H1 (cell line): ENCODE measurements at regions not wholly inside any gene's neighbourhood (a gene's known extent, or its start where the extent isn't known, plus 50 kb on each side); places are given as distances from the start of the nearest gene placed in this dataset.

Experiments
- CTCF ChIA-PET: fragments of 300-600 bp; sonication (Branson Sonifier 250); formaldehyde crosslinking; loops from one replicate; lab custom pipeline; 2021; ENCODE audit not compliant: partially characterized antibody; lab: Charles Lee
- POLR2A ChIA-PET: fragments of 300-600 bp; sonication (Branson Sonifier 250); formaldehyde crosslinking; loops from one replicate; lab custom pipeline; 2021; ENCODE audit warnings: inconsistent platforms; ENCODE audit not compliant: partially characterized antibody; lab: Charles Lee
- DNase-seq, 2 experiments: peaks; one replicate each; pipeline versions ENCODE4 v3.0.0 to v3.0.0-alpha.2; 2010 to 2022; ENCODE audit warnings: low spot score in 2 of 2, low read depth in 1 of 2, mixed read lengths in 1 of 2
- FAIRE-seq: peaks from 2 replicates; lab custom pipeline; 2011; peaks lifted over from hg19 to GRCh38; lab: Jason Lieb, UNC
- H2AFZ ChIP-seq: 2 replicates; pipeline ENCODE4 v1.8.1; 2012; ENCODE audit warnings: low read length, inconsistent platforms
- H2AK5ac ChIP-seq: 2 replicates; pipeline ENCODE4 v1.6.1; 2013; ENCODE audit warnings: low read depth, low read length
- H2BK120ac ChIP-seq: replicated peaks from 2 replicates; pipeline ENCODE3; 2013; ENCODE audit warnings: low read depth, low read length, inconsistent platforms
- H2BK12ac ChIP-seq: 2 replicates; pipeline ENCODE4 v1.6.1; 2013; ENCODE audit warnings: low read depth, low read length
- H2BK15ac ChIP-seq: 2 replicates; pipeline ENCODE4 v1.6.1; 2013; ENCODE audit warnings: low read length
- H2BK20ac ChIP-seq: 2 replicates; pipeline ENCODE4 v1.6.1; 2013; ENCODE audit warnings: low read length
- H2BK5ac ChIP-seq: 2 replicates; pipeline ENCODE4 v1.6.1; 2013; ENCODE audit warnings: low read depth, low read length
- H3K14ac ChIP-seq: 2 replicates; pipeline ENCODE4 v1.6.1; 2013; ENCODE audit warnings: inconsistent platforms; ENCODE audit not compliant: insufficient read length
- H3K18ac ChIP-seq: 2 replicates; pipeline ENCODE4 v1.6.1; 2013; ENCODE audit warnings: low read length; ENCODE audit errors: extremely low read depth
- H3K23ac ChIP-seq: 2 replicates; pipeline ENCODE4 v1.6.1; 2013; ENCODE audit warnings: inconsistent platforms; ENCODE audit not compliant: insufficient read length
- H3K23me2 ChIP-seq: 2 replicates; pipeline ENCODE4 v1.6.1; 2013; ENCODE audit warnings: low read depth, low read length
- H3K27ac ChIP-seq: 2 replicates; pipeline ENCODE4 v1.6.1; 2011; ENCODE audit warnings: low read depth, low read length, inconsistent platforms
- H3K27me3 ChIP-seq, 4 experiments: replicated peaks in 1 of 4; 1 replicate in 1 of 4; 2 replicates in 3 of 4; pipeline versions ENCODE4 v1.6.1 to v1.8.1; 2011 to 2013; ENCODE audit warnings: low read length in 3 of 4, mild to moderate bottlenecking in 3 of 4, inconsistent platforms in 2 of 4, mixed read lengths in 2 of 4, moderate library complexity in 1 of 4; ENCODE audit not compliant: control insufficient read depth in 3 of 4, insufficient read depth in 3 of 4; ENCODE audit errors: extremely low read depth in 1 of 4
- H3K36me3 ChIP-seq, 4 experiments: 2 replicates each; pipeline versions ENCODE4 v1.6.1 to v1.8.1; 2011 to 2013; ENCODE audit warnings: mild to moderate bottlenecking in 4 of 4, low read length in 3 of 4, moderate library complexity in 2 of 4, control low read depth in 1 of 4, inconsistent platforms in 1 of 4; ENCODE audit not compliant: insufficient read depth in 4 of 4, control insufficient read depth in 2 of 4
- H3K4ac ChIP-seq: replicated peaks from 2 replicates; pipeline ENCODE3; 2013; ENCODE audit warnings: low read length, low read depth, mixed read lengths, inconsistent platforms; ENCODE audit not compliant: insufficient read length
- H3K4me1 ChIP-seq, 4 experiments: replicated peaks in 1 of 4; 1 replicate in 1 of 4; 2 replicates in 3 of 4; pipeline versions ENCODE4 v1.6.1 to v1.8.1; 2011 to 2013; ENCODE audit warnings: low read length in 3 of 4, inconsistent platforms in 2 of 4, mixed read lengths in 1 of 4; ENCODE audit not compliant: insufficient read depth in 4 of 4, control insufficient read depth in 3 of 4
- H3K4me2 ChIP-seq, 2 experiments: 2 replicates each; pipeline versions ENCODE4 v1.6.1 to v1.8.1; 2011 to 2013; ENCODE audit warnings: low read depth in 2 of 2, low read length in 2 of 2, control low read depth in 1 of 2, inconsistent platforms in 1 of 2, mild to moderate bottlenecking in 1 of 2; ENCODE audit not compliant: insufficient read depth in 1 of 2
- H3K4me3 ChIP-seq, 4 experiments: fragments of 200-600, 300-600 bp in 1 of 4; sonication (generic), shearing (Covaris generic), sonication (Bioruptor Twin) in 1 of 4; 2 replicates each; pipeline versions ENCODE4 v1.5.1 to v1.8.1; 2011 to 2016; ENCODE audit warnings: low read length in 4 of 4, low read depth in 3 of 4, control low read depth in 2 of 4, inconsistent platforms in 2 of 4, mild to moderate bottlenecking in 2 of 4, mixed read lengths in 1 of 4, moderate library complexity in 1 of 4; ENCODE audit not compliant: insufficient read depth in 2 of 4; ENCODE audit errors: extremely low read depth in 1 of 4
- H3K56ac ChIP-seq: replicated peaks from 2 replicates; pipeline ENCODE3; 2013; ENCODE audit warnings: low read depth, mild to moderate bottlenecking, mixed read lengths, low read length, inconsistent platforms; ENCODE audit not compliant: insufficient read length
- H3K79me1 ChIP-seq: 2 replicates; pipeline ENCODE4 v1.6.1; 2013; ENCODE audit warnings: low read depth, low read length, control low read depth
- H3K79me2 ChIP-seq, 2 experiments: 2 replicates each; pipeline versions ENCODE4 v1.6.1 to v1.8.1; 2012 to 2013; ENCODE audit warnings: low read length in 2 of 2, mild to moderate bottlenecking in 2 of 2, inconsistent platforms in 1 of 2; ENCODE audit not compliant: insufficient read depth in 2 of 2, control insufficient read depth in 1 of 2
- H3K9ac ChIP-seq, 4 experiments: replicated peaks in 1 of 4; 1 replicate in 1 of 4; 2 replicates in 3 of 4; pipeline versions ENCODE4 v1.6.1 to v1.8.1; 2011 to 2013; ENCODE audit warnings: low read depth in 3 of 4, low read length in 3 of 4, control low read depth in 2 of 4, mild to moderate bottlenecking in 2 of 4, moderate library complexity in 2 of 4, inconsistent platforms in 1 of 4; ENCODE audit errors: extremely low read depth in 1 of 4
- H3K9me3 ChIP-seq, 2 experiments: 2 replicates each; pipeline versions ENCODE4 v1.6.1 to v1.8.1; 2012 to 2013; ENCODE audit warnings: mild to moderate bottlenecking in 2 of 2, moderate library complexity in 2 of 2, control low read depth in 1 of 2, inconsistent platforms in 1 of 2, low read depth in 1 of 2, low read length in 1 of 2, mixed read lengths in 1 of 2; ENCODE audit not compliant: insufficient read depth in 2 of 2
- H4K20me1 ChIP-seq, 2 experiments: replicated peaks in 1 of 2; 2 replicates each; pipeline versions ENCODE3 to v1.8.1; 2011 to 2013; ENCODE audit warnings: inconsistent platforms in 2 of 2, low read length in 2 of 2, mild to moderate bottlenecking in 1 of 2; ENCODE audit not compliant: insufficient read depth in 2 of 2, control insufficient read depth in 1 of 2
- H4K5ac ChIP-seq: 2 replicates; pipeline ENCODE4 v1.6.1; 2013; ENCODE audit warnings: low read length, low read depth, mixed read lengths, inconsistent platforms; ENCODE audit not compliant: insufficient read length
- H4K8ac ChIP-seq: 2 replicates; pipeline ENCODE4 v1.8.0; 2013; ENCODE audit warnings: mild to moderate bottlenecking, moderate library complexity, low read length, inconsistent platforms; ENCODE audit not compliant: insufficient read depth; ENCODE audit errors: extremely low read depth
- H4K91ac ChIP-seq: replicated peaks from 2 replicates; pipeline ENCODE3; 2013; ENCODE audit warnings: low read length, mixed read lengths, inconsistent platforms; ENCODE audit not compliant: insufficient read length
- CBX8 ChIP-seq: fragments of 300-800, 300-1000 bp; sonication (generic); IDR thresholded peaks from 2 replicates; pipeline ENCODE4 v1.7.1; 2016; ENCODE audit warnings: low read depth, low read length, borderline replicate concordance
- CTBP2 ChIP-seq: IDR thresholded peaks from 2 replicates; pipeline ENCODE4 v1.7.0; 2011; ENCODE audit warnings: borderline replicate concordance, mild to moderate bottlenecking, moderate library complexity, mixed read lengths, low read length; ENCODE audit not compliant: insufficient read depth, insufficient read length
- EZH2 ChIP-seq: fragments of 200-600 bp; sonication (generic); IDR thresholded peaks from 2 replicates; pipeline ENCODE4 v1.7.1; 2012; ENCODE audit warnings: low read depth, mild to moderate bottlenecking, moderate library complexity, low read length, inconsistent platforms; ENCODE audit not compliant: severe bottlenecking
- GABPA ChIP-seq: IDR thresholded peaks from 2 replicates; pipeline ENCODE4 v1.6.1; 2011; ENCODE audit warnings: mild to moderate bottlenecking, low read length, moderate library complexity, borderline replicate concordance; ENCODE audit not compliant: insufficient read depth
- HDAC2 ChIP-seq, 2 experiments: fragments of 300-600 bp in 1 of 2; sonication (generic) in 1 of 2; IDR thresholded peaks; 2 replicates each; pipeline ENCODE4 v1.6.1; 2011 to 2012; ENCODE audit warnings: low read depth in 2 of 2, low read length in 2 of 2, mild to moderate bottlenecking in 2 of 2, moderate library complexity in 2 of 2, borderline replicate concordance in 1 of 2, inconsistent platforms in 1 of 2
- NRF1 ChIP-seq: IDR thresholded peaks from 2 replicates; pipeline ENCODE4 v1.6.1; 2011; ENCODE audit warnings: mild to moderate bottlenecking, low read depth, low read length, improper control_type of control experiment
- RAD21 ChIP-seq, 2 experiments: IDR thresholded peaks in 1 of 2; conservative IDR thresholded peaks in 1 of 2; 2 replicates each; pipeline ENCODE4 v1.6.1; 2011; ENCODE audit warnings: low read depth in 2 of 2, low read length in 2 of 2, improper control_type of control experiment in 1 of 2, inconsistent platforms in 1 of 2, mild to moderate bottlenecking in 1 of 2, moderate library complexity in 1 of 2
- RNF2 ChIP-seq: fragments of 200-900, 300-1000 bp; sonication (generic); IDR thresholded peaks from 2 replicates; pipeline ENCODE4 v1.7.1; 2016; ENCODE audit warnings: borderline replicate concordance, low read depth, mild to moderate bottlenecking, antibody characterized with exemption, low read length; ENCODE audit not compliant: poor library complexity, severe bottlenecking; ENCODE audit errors: missing control alignments
- RXRA ChIP-seq: IDR thresholded peaks from 2 replicates; pipeline ENCODE4 v1.6.1; 2011; ENCODE audit warnings: low read depth, mild to moderate bottlenecking, low read length, moderate library complexity; ENCODE audit not compliant: insufficient read depth
- SIX5 ChIP-seq: IDR thresholded peaks from 2 replicates; pipeline ENCODE4 v1.6.1; 2011; ENCODE audit warnings: mild to moderate bottlenecking, low read depth, low read length
- SRF ChIP-seq: IDR thresholded peaks from 2 replicates; pipeline ENCODE4 v1.6.1; 2011; ENCODE audit warnings: mild to moderate bottlenecking, low read depth, low read length, moderate library complexity
- SUZ12 ChIP-seq: fragments of 200-600 bp; sonication (generic); IDR thresholded peaks from 2 replicates; pipeline ENCODE4 v1.6.1; 2012; ENCODE audit warnings: mild to moderate bottlenecking, inconsistent platforms, low read length, moderate library complexity, mixed read lengths
- TBP ChIP-seq: IDR thresholded peaks from 2 replicates; pipeline ENCODE4 v1.6.1; 2011; ENCODE audit warnings: low read depth, low read length, improper control_type of control experiment
- YY1 ChIP-seq: IDR thresholded peaks from 2 replicates; pipeline ENCODE4 v1.6.1; 2011; ENCODE audit warnings: low read depth, mild to moderate bottlenecking, low read length
- WGBS, 2 experiments: shearing (Covaris generic) in 1 of 2; methylation state at CpG; one replicate each; pipeline versions ENCODE4 v1.1.6 to v1.1.7; 2013 to 2015; ENCODE audit warnings: low lambda C conversion rate in 2 of 2, mixed read lengths in 2 of 2, inconsistent platforms in 1 of 2, low coverage in 1 of 2, missing lambda C conversion rate in 1 of 2; ENCODE audit not compliant: insufficient replicate concordance in 2 of 2, insufficient coverage in 1 of 2, insufficient read length in 1 of 2; ENCODE audit errors: extremely low coverage in 1 of 2, missing lambda C conversion rate in 1 of 2; 5-methylcytosine and 5-hydroxymethylcytosine counted together

DNA sequence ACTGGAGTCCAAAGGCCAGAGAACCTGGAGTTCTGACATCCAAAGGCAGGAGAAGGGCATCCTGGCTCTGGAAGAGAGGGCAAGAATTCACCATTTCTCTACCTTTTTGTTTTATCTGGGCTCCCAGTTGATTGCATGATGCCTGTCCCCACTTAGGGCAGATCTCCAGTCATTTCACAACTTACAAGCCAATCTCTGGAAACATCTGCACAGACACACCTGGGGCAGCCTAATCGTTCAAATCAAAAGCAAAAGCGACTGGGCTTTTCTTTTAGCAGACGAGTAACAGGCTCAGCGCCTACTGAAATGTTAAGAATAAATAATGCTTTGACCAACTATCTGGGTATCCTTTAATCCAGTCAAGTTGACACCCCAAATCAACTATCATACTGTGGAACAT lies 136.0 kb upstream of the NPY2R start:
- H3K36me3 ChIP-seq, result no peaks in the 10 kb centered on the region
- no peak overlapping the region for H2BK5ac ChIP-seq
- H3K4ac ChIP-seq, result no peak overlapping the region
- H3K9ac ChIP-seq, result no peak overlapping the region
- no peaks in the 10 kb centered on the region for H3K4me1 ChIP-seq
- H2BK120ac ChIP-seq, result no peak overlapping the region
- 95% methylated on average over 4 of the region's 4 CpGs; no CpG with 5 or more reads in 1 of the 2 experiments for WGBS, 2 experiments
- no peak overlapping the region for H4K8ac ChIP-seq
- H4K5ac ChIP-seq, result no peak overlapping the region
- no peaks in the 10 kb centered on the region for H3K23me2 ChIP-seq
- ChIA-PET POLR2A (no interaction called here), CTCF (interaction anchor here (0.6 kb wide), 1 partner anchor 281 kb away, joined by 3 read pairs; no protein-coding TSS in a partner anchor)
- no peak overlapping the region for H3K56ac ChIP-seq
- no peak overlapping the region for H2BK12ac ChIP-seq
- H2AFZ ChIP-seq, result no peak overlapping the region
- no peaks in the 10 kb centered on the region for H4K20me1 ChIP-seq
- H2BK15ac ChIP-seq, result no peak overlapping the region
- H4K91ac ChIP-seq, result no peak overlapping the region
- H3K23ac ChIP-seq, result no peak overlapping the region
- H3K27ac ChIP-seq, result no peak overlapping the region
- H3K79me1 ChIP-seq, result no peaks in the 10 kb centered on the region
- H3K79me2 ChIP-seq, result no peaks in the 10 kb centered on the region
- no peak overlapping the region for H3K4me2 ChIP-seq
- no peaks in the 10 kb centered on the region for H3K9me3 ChIP-seq
- no peak overlapping the region for H3K4me3 ChIP-seq
- no peak overlapping the region for H3K14ac ChIP-seq
- no peak overlapping the region for H2BK20ac ChIP-seq
- DNase-seq (no peak), FAIRE-seq (no peak)
- no peaks in the 10 kb centered on the region for H3K27me3 ChIP-seq
- no peak overlapping the region for H2AK5ac ChIP-seq
- no peak overlapping the region for H3K18ac ChIP-seq
- TF ChIP-seq CTBP2 (no peak), RXRA (no peak), RAD21 (IDR thresholded peaks at IDR 0.05 in 1 of 2, conservative IDR thresholded peaks at IDR 0.05 in 1 of 2; ENCODE audit: low read depth in 2 of 2, low read length in 2 of 2) (no peak), YY1 (no peak), CBX8 (no peak), GABPA (no peak), SUZ12 (no peak), RNF2 (no peak), EZH2 (no peak), TBP (no peak), SRF (no peak), HDAC2 (IDR thresholded peaks at IDR 0.05; ENCODE audit: borderline replicate concordance in 1 of 2, low read depth in 2 of 2, low read length in 2 of 2) (no peak), SIX5 (no peak), NRF1 (no peak)
